Right lobe of liver (tissue), 4 donors: ENCODE measurements at regions not wholly inside any gene's neighbourhood (a gene's known extent, or its start where the extent isn't known, plus 50 kb on each side); places are given as distances from the start of the nearest gene placed in this dataset.

ENCODE experiments used
- POLR2A ChIP-seq: fragments of 450-650 bp; IDR thresholded peaks from one replicate; pipeline ENCODE4 v1.6.1; 2017; ENCODE audit warnings: antibody characterized with exemption, mild to moderate bottlenecking
- TF ChIP-seq, protein P1 (sequence below), 4 donors: fragments of 200-600 bp in 3 of 4; fragments of 450-650 bp in 1 of 4; IDR thresholded peaks; one replicate each; pipeline versions ENCODE4 v1.5.1 to v1.8.0; 2016 to 2022; ENCODE audit warnings: antibody characterized with exemption in 4 of 4, mild to moderate bottlenecking in 2 of 4
- donor health status: DM: no; HTN: no; CAD: no.
- donor health status: DM: no; HTN: no; CAD: no.
- donor health status: DM: no; HTN: yes; CAD: no.

- TF ChIP-seq, protein P1, sequence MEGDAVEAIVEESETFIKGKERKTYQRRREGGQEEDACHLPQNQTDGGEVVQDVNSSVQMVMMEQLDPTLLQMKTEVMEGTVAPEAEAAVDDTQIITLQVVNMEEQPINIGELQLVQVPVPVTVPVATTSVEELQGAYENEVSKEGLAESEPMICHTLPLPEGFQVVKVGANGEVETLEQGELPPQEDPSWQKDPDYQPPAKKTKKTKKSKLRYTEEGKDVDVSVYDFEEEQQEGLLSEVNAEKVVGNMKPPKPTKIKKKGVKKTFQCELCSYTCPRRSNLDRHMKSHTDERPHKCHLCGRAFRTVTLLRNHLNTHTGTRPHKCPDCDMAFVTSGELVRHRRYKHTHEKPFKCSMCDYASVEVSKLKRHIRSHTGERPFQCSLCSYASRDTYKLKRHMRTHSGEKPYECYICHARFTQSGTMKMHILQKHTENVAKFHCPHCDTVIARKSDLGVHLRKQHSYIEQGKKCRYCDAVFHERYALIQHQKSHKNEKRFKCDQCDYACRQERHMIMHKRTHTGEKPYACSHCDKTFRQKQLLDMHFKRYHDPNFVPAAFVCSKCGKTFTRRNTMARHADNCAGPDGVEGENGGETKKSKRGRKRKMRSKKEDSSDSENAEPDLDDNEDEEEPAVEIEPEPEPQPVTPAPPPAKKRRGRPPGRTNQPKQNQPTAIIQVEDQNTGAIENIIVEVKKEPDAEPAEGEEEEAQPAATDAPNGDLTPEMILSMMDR (IDR thresholded peaks at IDR 0.05), result no peak
- no peak for TF ChIP-seq POLR2A
These were observed 598.8 kb upstream of the CDH4 start for GRCh38 chr20:60653111-60653845.
